OCI-LY1 (cell line): ENCODE measurements at regions not wholly inside any gene's neighbourhood (a gene's known extent, or its start where the extent isn't known, plus 50 kb on each side); places are given as distances from the start of the nearest gene placed in this dataset.

ENCODE experiments used
- EZH2 ChIP-seq: fragments of 200-600 bp; sonication (generic), shearing (Covaris generic); IDR thresholded peaks from 2 replicates; pipeline ENCODE4 v1.8.0; 2017; ENCODE audit warnings: borderline replicate concordance, mixed run types, mild to moderate bottlenecking, antibody characterized with exemption, low read length, moderate library complexity, mixed read lengths
- TF ChIP-seq, protein P1 (sequence below): fragments of 200-600 bp; sonication (generic), shearing (Covaris generic); IDR thresholded peaks from 2 replicates; pipeline ENCODE4 v1.5.1; 2017; ENCODE audit warnings: mild to moderate bottlenecking, antibody characterized with exemption, low read length, moderate library complexity, mixed read lengths

DNA sequence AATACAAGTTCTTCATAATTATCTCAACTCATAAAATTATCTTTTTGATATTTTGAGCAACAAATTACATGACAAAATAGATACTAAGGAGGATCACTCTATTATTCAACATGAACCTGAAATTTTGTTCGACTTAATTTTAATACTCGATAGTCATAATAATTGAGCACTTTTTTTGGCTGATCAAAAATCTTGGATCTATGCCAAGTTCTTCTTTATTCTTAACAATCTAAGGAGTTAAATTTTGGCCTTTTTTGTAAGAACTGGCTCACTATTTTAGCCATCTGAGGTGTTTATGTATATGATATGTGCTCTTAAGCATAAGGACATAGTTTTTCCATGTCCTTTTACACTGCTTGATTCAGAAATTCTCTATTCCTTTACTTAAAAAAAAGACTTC, 996.1 kb upstream of the COX7C start:
- TF ChIP-seq, protein P1, sequence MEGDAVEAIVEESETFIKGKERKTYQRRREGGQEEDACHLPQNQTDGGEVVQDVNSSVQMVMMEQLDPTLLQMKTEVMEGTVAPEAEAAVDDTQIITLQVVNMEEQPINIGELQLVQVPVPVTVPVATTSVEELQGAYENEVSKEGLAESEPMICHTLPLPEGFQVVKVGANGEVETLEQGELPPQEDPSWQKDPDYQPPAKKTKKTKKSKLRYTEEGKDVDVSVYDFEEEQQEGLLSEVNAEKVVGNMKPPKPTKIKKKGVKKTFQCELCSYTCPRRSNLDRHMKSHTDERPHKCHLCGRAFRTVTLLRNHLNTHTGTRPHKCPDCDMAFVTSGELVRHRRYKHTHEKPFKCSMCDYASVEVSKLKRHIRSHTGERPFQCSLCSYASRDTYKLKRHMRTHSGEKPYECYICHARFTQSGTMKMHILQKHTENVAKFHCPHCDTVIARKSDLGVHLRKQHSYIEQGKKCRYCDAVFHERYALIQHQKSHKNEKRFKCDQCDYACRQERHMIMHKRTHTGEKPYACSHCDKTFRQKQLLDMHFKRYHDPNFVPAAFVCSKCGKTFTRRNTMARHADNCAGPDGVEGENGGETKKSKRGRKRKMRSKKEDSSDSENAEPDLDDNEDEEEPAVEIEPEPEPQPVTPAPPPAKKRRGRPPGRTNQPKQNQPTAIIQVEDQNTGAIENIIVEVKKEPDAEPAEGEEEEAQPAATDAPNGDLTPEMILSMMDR: no peak
- TF ChIP-seq EZH2: no peak
